A549 (cell line): ENCODE measurements at regions not wholly inside any gene's neighbourhood (a gene's known extent, or its start where the extent isn't known, plus 50 kb on each side); places are given as distances from the start of the nearest gene placed in this dataset.

Source experiments
- ATAC-seq, 2 experiments: fragments of 200-7000 bp in 1 of 2; fragments of >200 bp in 1 of 2; cut with Nextera tagmentation in 1 of 2; cut with Tn5 transposase in 1 of 2; 3 replicates each; pipeline versions ENCODE4 v1.8.0 to v1.9.1; 2018 to 2020; ENCODE audit warnings: mild to moderate bottlenecking in 1 of 2, moderate library complexity in 1 of 2
- CTCF ChIA-PET: fragments of 300-600 bp; sonication (Branson Sonifier 250); formaldehyde crosslinking; extraction: SDS; loops from one replicate; lab custom pipeline; 2021; ENCODE audit warnings: antibody characterized with exemption, inconsistent platforms; lab: Yijun Ruan, JAX
- POLR2A ChIA-PET: fragments of 350-600 bp; formaldehyde crosslinking; extraction: SDS; loops from one replicate; lab custom pipeline; 2021; ENCODE audit warnings: antibody characterized with exemption, inconsistent platforms; lab: Yijun Ruan, JAX
- DNase-seq, 2 experiments: peaks; one replicate each; pipeline versions ENCODE4 v3.0.0 to v3.0.0-alpha.2; 2011 to 2016; ENCODE audit warnings: low read depth in 1 of 2, low spot score in 1 of 2
- FAIRE-seq: peaks from 2 replicates; lab custom pipeline; 2011; peaks lifted over from hg19 to GRCh38; lab: Jason Lieb, UNC
- H3K27ac ChIP-seq, 2 experiments: fragments of >200 bp; sonication (Bioruptor Twin); formaldehyde crosslinking; 3 replicates each; pipeline ENCODE4 v1.5.1; 2016 to 2017
- H3K4me1 ChIP-seq: fragments of >200 bp; sonication (Bioruptor Twin); formaldehyde crosslinking; 3 replicates; pipeline ENCODE4 v1.6.1; 2016
- H3K4me2 ChIP-seq: fragments of >200 bp; sonication (Bioruptor Twin); formaldehyde crosslinking; 3 replicates; pipeline ENCODE4 v1.6.1; 2016
- H3K4me3 ChIP-seq: fragments of >200 bp; sonication (Bioruptor Twin); formaldehyde crosslinking; 3 replicates; pipeline ENCODE4 v1.5.1; 2016
- H3K9me3 ChIP-seq: fragments of >200 bp; sonication (Bioruptor Twin); formaldehyde crosslinking; 3 replicates; pipeline ENCODE4 v1.6.1; 2016
- BHLHE40 ChIP-seq: IDR thresholded peaks from 2 replicates; pipeline ENCODE4 v1.6.1; 2012; ENCODE audit warnings: low read depth, low read length, inconsistent platforms
- CBX8 ChIP-seq: fragments of 200-600 bp; sonication (generic); IDR thresholded peaks from 2 replicates; pipeline ENCODE4 v1.6.1; 2016
- CEBPB ChIP-seq, 2 experiments: fragments of >200 bp in 1 of 2; sonication (Bioruptor Twin) in 1 of 2; formaldehyde crosslinking in 1 of 2; IDR thresholded peaks; 2 replicates each; pipeline ENCODE4 v1.6.1; 2012 to 2016
- CHD2 ChIP-seq: fragments of 150-350 bp; IDR thresholded peaks from 2 replicates; pipeline ENCODE4 v1.6.1; 2014; ENCODE audit warnings: low read length; ENCODE audit not compliant: partially characterized antibody
- CHD4 ChIP-seq: fragments of 200-600 bp; sonication (generic); IDR thresholded peaks from 2 replicates; pipeline ENCODE4 v1.6.1; 2016; ENCODE audit warnings: antibody characterized with exemption, mild to moderate bottlenecking, borderline replicate concordance
- EHMT2 ChIP-seq: fragments of 200-600 bp; sonication (generic); IDR thresholded peaks from 2 replicates; pipeline ENCODE4 v1.6.1; 2016; ENCODE audit warnings: antibody characterized with exemption, low read depth, mild to moderate bottlenecking, moderate library complexity
- EP300 ChIP-seq, 2 experiments: fragments of >200 bp; sonication (Bioruptor Twin); formaldehyde crosslinking; IDR thresholded peaks; 2 replicates in 1 of 2; 3 replicates in 1 of 2; pipeline ENCODE4 v1.6.1; 2016 to 2017
- FOXS1 ChIP-seq: fragments of 250-450 bp; sonication (Bioruptor Pico); IDR thresholded peaks from 2 replicates; pipeline ENCODE4 v1.5.0; 2020; ENCODE audit warnings: mild to moderate bottlenecking, moderate library complexity
- GATA3 ChIP-seq: IDR thresholded peaks from 2 replicates; pipeline ENCODE4 v1.6.1; 2012; ENCODE audit warnings: borderline replicate concordance
- HEYL ChIP-seq: fragments of 250-450 bp; sonication (Bioruptor Pico); IDR thresholded peaks from 2 replicates; pipeline ENCODE4 v1.8.0; 2021; ENCODE audit warnings: mild to moderate bottlenecking, moderate library complexity
- HOXB13 ChIP-seq: fragments of 250-450 bp; sonication (Bioruptor Pico); IDR thresholded peaks from 2 replicates; pipeline ENCODE4 v1.5.0; 2020; ENCODE audit warnings: low read depth, mild to moderate bottlenecking, moderate library complexity
- HOXB5 ChIP-seq: fragments of 250-450 bp; sonication (Bioruptor Pico); IDR thresholded peaks from 2 replicates; pipeline ENCODE4 v1.5.0; 2020; ENCODE audit warnings: mild to moderate bottlenecking, moderate library complexity
- JUN ChIP-seq, 2 experiments: fragments of >200 bp; sonication (Bioruptor Twin); formaldehyde crosslinking; IDR thresholded peaks; 2 replicates in 1 of 2; 3 replicates in 1 of 2; pipeline ENCODE4 v1.6.1; 2016 to 2017
- JUNB ChIP-seq: fragments of >200 bp; sonication (Bioruptor Twin); formaldehyde crosslinking; IDR thresholded peaks from 2 replicates; pipeline ENCODE4 v1.6.1; 2016
- KDM1A ChIP-seq: fragments of 200-600 bp; sonication (generic); IDR thresholded peaks from 2 replicates; pipeline ENCODE4 v1.6.1; 2016; ENCODE audit warnings: low read depth, mild to moderate bottlenecking
- KDM5A ChIP-seq: fragments of 200-600 bp; sonication (generic); IDR thresholded peaks from 2 replicates; pipeline ENCODE4 v1.6.1; 2016; ENCODE audit warnings: antibody characterized with exemption, mild to moderate bottlenecking
- MAFK ChIP-seq: fragments of 450-650 bp; IDR thresholded peaks from 2 replicates; pipeline ENCODE4 v1.6.1; 2014; ENCODE audit not compliant: partially characterized antibody
- NPAS2 ChIP-seq: fragments of 250-450 bp; sonication (Bioruptor Pico); IDR thresholded peaks from 2 replicates; pipeline ENCODE4 v1.8.0; 2022; ENCODE audit warnings: mild to moderate bottlenecking, moderate library complexity, borderline replicate concordance
- POLR2A ChIP-seq: IDR thresholded peaks from 2 replicates; pipeline ENCODE4 v1.6.1; 2012; ENCODE audit warnings: mild to moderate bottlenecking, low read length
- POLR2AphosphoS2 ChIP-seq: conservative IDR thresholded peaks from 2 replicates; pipeline ENCODE4 v1.6.1; 2012; ENCODE audit warnings: low read length, improper control_type of control experiment, inconsistent platforms
- RAD21 ChIP-seq, 2 experiments: fragments of >200 bp in 1 of 2; sonication (Bioruptor Twin) in 1 of 2; formaldehyde crosslinking in 1 of 2; IDR thresholded peaks in 1 of 2; conservative IDR thresholded peaks in 1 of 2; 2 replicates in 1 of 2; 3 replicates in 1 of 2; pipeline ENCODE4 v1.6.1; 2012 to 2018; ENCODE audit warnings: inconsistent platforms in 1 of 2
- RARB ChIP-seq: fragments of 250-450 bp; sonication (Bioruptor Pico); IDR thresholded peaks from 2 replicates; pipeline ENCODE4 v1.8.0; 2021; ENCODE audit warnings: mild to moderate bottlenecking, moderate library complexity
- RCOR1 ChIP-seq: fragments of 150-350 bp; IDR thresholded peaks from 2 replicates; pipeline ENCODE4 v1.6.1; 2014; ENCODE audit warnings: antibody characterized with exemption, low read length, low read depth
- SMC3 ChIP-seq: fragments of >200 bp; sonication (Bioruptor Twin); formaldehyde crosslinking; IDR thresholded peaks from 3 replicates; pipeline ENCODE4 v1.6.1; 2018; ENCODE audit warnings: inconsistent platforms
- SREBF2 ChIP-seq: fragments of 450-650 bp; IDR thresholded peaks from 2 replicates; pipeline ENCODE4 v1.6.1; 2014; ENCODE audit warnings: mild to moderate bottlenecking, moderate library complexity
- TFCP2L1 ChIP-seq: fragments of 250-450 bp; sonication (Bioruptor Pico); IDR thresholded peaks from 2 replicates; pipeline ENCODE4 v1.5.0; 2021; ENCODE audit warnings: mild to moderate bottlenecking
- TP53 ChIP-seq: fragments of 250-450 bp; sonication (Bioruptor Pico); IDR thresholded peaks from 2 replicates; pipeline ENCODE4 v1.5.0; 2021; ENCODE audit warnings: mild to moderate bottlenecking, moderate library complexity
- ZNF302 ChIP-seq: fragments of 250-450 bp; sonication (Bioruptor Pico); IDR thresholded peaks from 2 replicates; pipeline ENCODE4 v1.9.0; 2021; ENCODE audit warnings: inconsistent platforms, mild to moderate bottlenecking, moderate library complexity
- WGBS: methylation state at CpG from one replicate; pipeline ENCODE4 v1.1.6; 2017; ENCODE audit errors: missing lambda C conversion rate; 5-methylcytosine and 5-hydroxymethylcytosine counted together
- TF ChIP-seq, protein P1 (sequence below): fragments of 250-450 bp; sonication (Bioruptor Pico); IDR thresholded peaks from 2 replicates; pipeline ENCODE4 v1.5.0; 2021; ENCODE audit warnings: mild to moderate bottlenecking, moderate library complexity, borderline replicate concordance
- TF ChIP-seq, protein P2 (sequence below): fragments of 250-450 bp; sonication (Bioruptor Pico); IDR thresholded peaks from 2 replicates; pipeline ENCODE4 v1.5.0; 2020; ENCODE audit warnings: low read depth, mild to moderate bottlenecking, moderate library complexity

DNA sequence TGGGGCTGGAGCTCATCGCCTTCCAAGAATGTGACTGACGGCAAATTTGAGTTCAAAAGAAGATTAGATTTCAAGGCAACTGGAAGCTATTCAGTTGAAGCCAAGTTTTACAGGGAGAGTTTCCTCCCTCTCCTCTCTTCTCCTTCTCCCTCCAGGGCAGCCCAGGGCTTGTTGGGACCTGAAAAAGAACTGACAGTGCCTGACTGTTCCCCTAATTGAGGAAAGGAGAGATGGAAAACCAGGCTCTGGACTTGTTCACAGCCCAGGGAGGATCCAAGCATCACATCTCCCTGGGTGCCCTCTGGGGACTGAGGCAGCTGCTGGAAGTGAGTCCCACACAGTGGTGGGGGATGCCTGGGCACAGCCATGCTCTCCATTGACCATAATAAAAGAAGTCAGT is 88.1 kb downstream of the THNSL2 start:
- no peak overlapping the region for H3K4me3 ChIP-seq
- H3K9me3 ChIP-seq: no peaks in the 10 kb centered on the region
- no peaks in the 10 kb centered on the region for H3K4me1 ChIP-seq
- H3K4me2 ChIP-seq: no peak overlapping the region
- H3K27ac ChIP-seq: no peak overlapping the region
- CTCF ChIA-PET: interaction anchor here (1.7 kb wide), 1 partner anchor 196 kb away, joined by 4 read pairs; no protein-coding TSS in a partner anchor
- FAIRE-seq (no peak), DNase-seq (no peak), ATAC-seq (no peak)
- 85% methylated on average over 2 of the region's 2 CpGs for WGBS
- POLR2A ChIA-PET: no interaction called here
- TF ChIP-seq SMC3: no peak
- TF ChIP-seq, protein P1, sequence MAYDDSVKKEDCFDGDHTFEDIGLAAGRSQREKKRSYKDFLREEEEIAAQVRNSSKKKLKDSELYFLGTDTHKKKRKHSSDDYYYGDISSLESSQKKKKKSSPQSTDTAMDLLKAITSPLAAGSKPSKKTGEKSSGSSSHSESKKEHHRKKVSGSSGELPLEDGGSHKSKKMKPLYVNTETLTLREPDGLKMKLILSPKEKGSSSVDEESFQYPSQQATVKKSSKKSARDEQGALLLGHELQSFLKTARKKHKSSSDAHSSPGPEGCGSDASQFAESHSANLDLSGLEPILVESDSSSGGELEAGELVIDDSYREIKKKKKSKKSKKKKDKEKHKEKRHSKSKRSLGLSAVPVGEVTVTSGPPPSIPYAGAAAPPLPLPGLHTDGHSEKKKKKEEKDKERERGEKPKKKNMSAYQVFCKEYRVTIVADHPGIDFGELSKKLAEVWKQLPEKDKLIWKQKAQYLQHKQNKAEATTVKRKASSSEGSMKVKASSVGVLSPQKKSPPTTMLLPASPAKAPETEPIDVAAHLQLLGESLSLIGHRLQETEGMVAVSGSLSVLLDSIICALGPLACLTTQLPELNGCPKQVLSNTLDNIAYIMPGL (CRISPR knock-in tag): no peak
- TF ChIP-seq, protein P2, sequence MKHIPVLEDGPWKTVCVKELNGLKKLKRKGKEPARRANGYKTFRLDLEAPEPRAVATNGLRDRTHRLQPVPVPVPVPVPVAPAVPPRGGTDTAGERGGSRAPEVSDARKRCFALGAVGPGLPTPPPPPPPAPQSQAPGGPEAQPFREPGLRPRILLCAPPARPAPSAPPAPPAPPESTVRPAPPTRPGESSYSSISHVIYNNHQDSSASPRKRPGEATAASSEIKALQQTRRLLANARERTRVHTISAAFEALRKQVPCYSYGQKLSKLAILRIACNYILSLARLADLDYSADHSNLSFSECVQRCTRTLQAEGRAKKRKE (CRISPR knock-in tag): no peak
- no peak for TF ChIP-seq TP53 (CRISPR knock-in tag)
- TF ChIP-seq HOXB5 (CRISPR knock-in tag): no peak
- TF ChIP-seq RAD21 (conservative IDR thresholded peaks at IDR 0.05 in 1 of 2, IDR thresholded peaks at IDR 0.05 in 1 of 2): no peak
- TF ChIP-seq KDM1A: no peak
- TF ChIP-seq POLR2A: no peak
- no peak for TF ChIP-seq MAFK
- no peak for TF ChIP-seq TFCP2L1
- TF ChIP-seq JUNB: no peak
- TF ChIP-seq RCOR1: no peak
- no peak for TF ChIP-seq CEBPB (IDR thresholded peaks at IDR 0.05)
- TF ChIP-seq CBX8: no peak
- no peak for TF ChIP-seq EP300 (IDR thresholded peaks at IDR 0.05)
- TF ChIP-seq EHMT2: no peak

DNA sequence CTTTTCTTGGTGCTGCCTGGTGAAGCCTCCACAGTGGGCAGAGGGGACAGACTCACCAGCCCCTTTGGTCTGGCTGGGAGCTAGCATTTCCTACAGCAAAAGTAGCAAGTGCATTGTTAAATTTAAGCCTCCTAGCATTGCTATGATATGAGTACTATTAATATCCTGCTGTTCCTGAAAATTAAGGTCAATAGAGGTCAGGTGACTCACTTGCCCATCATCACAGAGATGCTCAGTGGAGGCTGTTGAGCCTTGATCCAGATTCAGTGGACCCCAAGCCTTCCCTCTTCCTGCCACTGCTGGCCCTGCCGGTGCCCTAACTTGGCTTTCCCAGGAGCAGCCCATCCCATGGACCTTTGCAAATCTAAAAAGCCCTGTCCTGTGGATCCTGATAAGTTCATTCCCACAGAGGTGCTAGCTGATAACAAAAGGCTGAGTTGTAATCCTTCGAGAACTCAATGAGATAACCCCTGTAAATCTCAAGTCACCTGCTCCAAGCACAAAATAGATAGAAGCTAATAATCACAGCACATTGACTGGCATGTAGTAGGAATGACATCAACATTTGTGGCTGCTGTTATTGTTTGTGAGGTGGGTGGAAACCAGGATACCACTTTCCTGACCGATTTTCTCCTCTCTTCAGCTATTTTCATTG is 84.4 kb downstream of the THNSL2 start:
- no peaks in the 10 kb centered on the region for H3K4me1 ChIP-seq
- WGBS: 36% methylated on average over 3 of the region's 3 CpGs
- ChIA-PET CTCF (interaction anchor here (0.5 to 1.2 kb wide), 2 partner anchors 10 to 40 kb away, joined by 3 read pairs; no protein-coding TSS in a partner anchor), POLR2A (no interaction called here)
- H3K4me3 ChIP-seq: no peak overlapping the region
- ATAC-seq (no peak), DNase-seq (no peak), FAIRE-seq (no peak)
- TF ChIP-seq BHLHE40 (no peak), HEYL (CRISPR knock-in tag) (no peak), FOXS1 (no peak), HOXB13 (no peak), POLR2AphosphoS2 (no peak), NPAS2 (CRISPR knock-in tag) (no peak), JUN (IDR thresholded peaks at IDR 0.05) (no peak), CHD4 (no peak), SREBF2 (no peak), KDM5A (no peak), CHD2 (no peak), EP300 (IDR thresholded peaks at IDR 0.05) (no peak), GATA3 (no peak), RARB (CRISPR knock-in tag) (no peak), RCOR1 (no peak), ZNF302 (CRISPR knock-in tag) (no peak), TP53 (CRISPR knock-in tag) (no peak)
- H3K4me2 ChIP-seq: no peak overlapping the region
- H3K9me3 ChIP-seq: no peaks in the 10 kb centered on the region
- no peak overlapping the region for H3K27ac ChIP-seq
